Lower leg skin (tissue), 3 donors: ENCODE measurements at regions not wholly inside any gene's neighbourhood (a gene's known extent, or its start where the extent isn't known, plus 50 kb on each side); places are given as distances from the start of the nearest gene placed in this dataset.

Experiments
- POLR2A ChIP-seq, 2 donors: fragments of 450-650 bp; IDR thresholded peaks; one replicate each; pipeline ENCODE4 v1.6.1; 2016 to 2017; ENCODE audit warnings: antibody characterized with exemption in 2 of 2, mild to moderate bottlenecking in 1 of 2, moderate library complexity in 1 of 2
- TF ChIP-seq, protein P1 (sequence below), 3 donors: fragments of 450-650 bp; IDR thresholded peaks; one replicate each; pipeline ENCODE4 v1.5.1; 2016; ENCODE audit warnings: antibody characterized with exemption in 3 of 3, mild to moderate bottlenecking in 3 of 3, moderate library complexity in 2 of 3

DNA sequence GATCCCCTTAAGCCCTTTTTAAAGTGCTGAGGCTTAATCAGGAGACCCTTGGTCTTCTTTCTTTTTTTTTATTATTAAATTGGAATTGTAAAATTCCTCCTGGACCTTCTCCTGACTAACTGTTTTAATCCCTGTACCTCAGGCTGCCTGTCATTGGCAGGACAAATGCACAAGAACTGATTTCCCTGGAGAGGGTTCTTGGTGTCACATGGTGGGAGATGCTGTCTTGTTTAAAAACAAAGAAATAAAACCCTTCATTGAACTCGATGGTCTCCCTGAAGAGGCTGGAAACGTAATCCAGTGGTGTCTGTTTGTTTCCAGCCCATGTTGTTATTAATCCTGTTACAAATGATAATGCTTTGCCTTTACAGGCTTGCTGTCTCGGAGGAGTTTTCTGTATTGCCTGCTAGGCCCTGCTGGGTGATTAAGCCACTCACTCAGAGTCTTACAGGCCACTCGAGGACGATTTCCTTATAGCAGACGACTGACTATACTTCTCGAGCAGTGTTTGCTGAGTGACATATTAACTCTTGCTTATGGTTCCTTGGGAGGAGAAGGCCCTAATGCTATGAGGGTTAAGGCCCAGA, 100.5 kb upstream of the MGAT5 start:
- no peak for TF ChIP-seq POLR2A (IDR thresholded peaks at IDR 0.05)
- TF ChIP-seq, protein P1, sequence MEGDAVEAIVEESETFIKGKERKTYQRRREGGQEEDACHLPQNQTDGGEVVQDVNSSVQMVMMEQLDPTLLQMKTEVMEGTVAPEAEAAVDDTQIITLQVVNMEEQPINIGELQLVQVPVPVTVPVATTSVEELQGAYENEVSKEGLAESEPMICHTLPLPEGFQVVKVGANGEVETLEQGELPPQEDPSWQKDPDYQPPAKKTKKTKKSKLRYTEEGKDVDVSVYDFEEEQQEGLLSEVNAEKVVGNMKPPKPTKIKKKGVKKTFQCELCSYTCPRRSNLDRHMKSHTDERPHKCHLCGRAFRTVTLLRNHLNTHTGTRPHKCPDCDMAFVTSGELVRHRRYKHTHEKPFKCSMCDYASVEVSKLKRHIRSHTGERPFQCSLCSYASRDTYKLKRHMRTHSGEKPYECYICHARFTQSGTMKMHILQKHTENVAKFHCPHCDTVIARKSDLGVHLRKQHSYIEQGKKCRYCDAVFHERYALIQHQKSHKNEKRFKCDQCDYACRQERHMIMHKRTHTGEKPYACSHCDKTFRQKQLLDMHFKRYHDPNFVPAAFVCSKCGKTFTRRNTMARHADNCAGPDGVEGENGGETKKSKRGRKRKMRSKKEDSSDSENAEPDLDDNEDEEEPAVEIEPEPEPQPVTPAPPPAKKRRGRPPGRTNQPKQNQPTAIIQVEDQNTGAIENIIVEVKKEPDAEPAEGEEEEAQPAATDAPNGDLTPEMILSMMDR (IDR thresholded peaks at IDR 0.05), result no peak
